ENCODE measurements at regions not wholly inside any gene's neighbourhood (a gene's known extent, or its start where the extent isn't known, plus 50 kb on each side); places are given as distances from the start of the nearest gene placed in this dataset.

DNA sequence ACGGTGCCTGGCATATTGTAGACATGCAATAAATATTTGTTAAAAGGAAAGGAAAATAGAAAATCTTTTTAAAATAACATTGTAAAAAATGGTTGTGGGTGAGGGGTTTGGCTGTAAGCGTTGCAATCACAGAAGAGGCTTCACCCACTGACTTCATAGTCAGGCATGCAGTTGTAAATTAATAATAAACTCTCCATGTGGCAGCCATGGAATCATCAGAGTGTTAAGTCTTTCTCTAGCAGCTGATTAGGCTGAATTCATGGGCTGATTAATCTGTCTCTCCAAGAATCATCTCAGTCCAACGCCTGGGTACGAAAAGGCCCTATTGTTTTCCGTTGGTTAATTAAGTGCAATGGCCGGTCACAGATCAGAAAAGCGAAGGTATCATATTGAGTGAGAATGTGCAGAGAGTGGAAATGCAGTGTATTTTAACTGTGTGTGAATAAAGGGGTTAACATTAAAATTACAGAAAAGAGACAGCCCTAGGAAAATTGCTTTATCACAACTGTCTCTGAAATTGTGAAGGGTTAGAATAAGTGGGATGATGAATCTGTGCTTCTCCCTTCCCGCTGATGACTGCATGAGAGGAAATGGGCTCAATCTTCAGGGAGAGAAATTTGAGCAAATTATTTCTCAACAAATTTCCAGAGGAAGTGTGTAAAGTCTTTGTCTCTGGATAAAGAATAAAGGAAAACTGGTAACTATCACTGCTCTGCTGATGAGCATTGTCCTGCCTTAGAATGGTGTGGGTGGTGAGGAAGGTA lies 269.0 kb downstream of the FAM76B start:
- WGBS, 2 donors: 75 to 78% methylated on average over 8 of the region's 8 CpGs
- no peak overlapping the region for H3K27ac ChIP-seq
- no peaks in the 10 kb centered on the region for H3K9me3 ChIP-seq
- no peak overlapping the region for H3K4me3 ChIP-seq
- no peak for FAIRE-seq
- H3K27me3 ChIP-seq: no peaks in the 10 kb centered on the region
- intact Hi-C loops (cut with DNase I): no loop called here
- no peak for ATAC-seq
- no peak for DNase-seq
- no peaks in the 10 kb centered on the region for H3K36me3 ChIP-seq
- TF ChIP-seq, protein P1, sequence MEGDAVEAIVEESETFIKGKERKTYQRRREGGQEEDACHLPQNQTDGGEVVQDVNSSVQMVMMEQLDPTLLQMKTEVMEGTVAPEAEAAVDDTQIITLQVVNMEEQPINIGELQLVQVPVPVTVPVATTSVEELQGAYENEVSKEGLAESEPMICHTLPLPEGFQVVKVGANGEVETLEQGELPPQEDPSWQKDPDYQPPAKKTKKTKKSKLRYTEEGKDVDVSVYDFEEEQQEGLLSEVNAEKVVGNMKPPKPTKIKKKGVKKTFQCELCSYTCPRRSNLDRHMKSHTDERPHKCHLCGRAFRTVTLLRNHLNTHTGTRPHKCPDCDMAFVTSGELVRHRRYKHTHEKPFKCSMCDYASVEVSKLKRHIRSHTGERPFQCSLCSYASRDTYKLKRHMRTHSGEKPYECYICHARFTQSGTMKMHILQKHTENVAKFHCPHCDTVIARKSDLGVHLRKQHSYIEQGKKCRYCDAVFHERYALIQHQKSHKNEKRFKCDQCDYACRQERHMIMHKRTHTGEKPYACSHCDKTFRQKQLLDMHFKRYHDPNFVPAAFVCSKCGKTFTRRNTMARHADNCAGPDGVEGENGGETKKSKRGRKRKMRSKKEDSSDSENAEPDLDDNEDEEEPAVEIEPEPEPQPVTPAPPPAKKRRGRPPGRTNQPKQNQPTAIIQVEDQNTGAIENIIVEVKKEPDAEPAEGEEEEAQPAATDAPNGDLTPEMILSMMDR (IDR thresholded peaks at IDR 0.05): no peak
- H3K4me1 ChIP-seq: no peaks in the 10 kb centered on the region

DNA sequence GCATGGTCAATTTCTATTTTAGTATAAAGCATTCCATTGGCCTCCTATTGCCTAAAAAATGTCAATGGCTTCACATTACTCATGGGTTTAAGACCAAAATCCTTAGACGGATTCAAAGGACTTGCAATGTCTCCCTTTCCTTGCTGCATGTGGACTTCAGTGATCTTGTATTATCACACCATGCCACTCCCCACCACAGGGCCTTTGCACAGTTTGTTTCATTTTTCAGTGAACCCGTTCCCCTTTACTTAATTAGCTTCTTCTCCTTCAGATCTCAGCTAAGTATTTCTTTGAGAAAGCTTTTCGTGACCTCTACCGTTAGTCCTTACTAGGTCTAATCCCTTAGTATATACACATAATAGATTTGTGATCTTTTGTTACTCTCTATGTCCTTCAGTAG lies 269.7 kb downstream of the FAM76B start:
- no peak for DNase-seq
- intact Hi-C loops (cut with DNase I): no loop called here
- no peak for ATAC-seq
- H3K9me3 ChIP-seq: no peaks in the 10 kb centered on the region
- TF ChIP-seq, protein P1 (IDR thresholded peaks at IDR 0.05): no peak
- H3K4me1 ChIP-seq: no peaks in the 10 kb centered on the region
- no peaks in the 10 kb centered on the region for H3K27me3 ChIP-seq
- no peak overlapping the region for H3K27ac ChIP-seq
- H3K36me3 ChIP-seq: no peaks in the 10 kb centered on the region
- no peak for FAIRE-seq
- WGBS, 2 donors: 85 to 90% methylated on average over 4 of the region's 4 CpGs
- H3K4me3 ChIP-seq: no peak overlapping the region

DNA sequence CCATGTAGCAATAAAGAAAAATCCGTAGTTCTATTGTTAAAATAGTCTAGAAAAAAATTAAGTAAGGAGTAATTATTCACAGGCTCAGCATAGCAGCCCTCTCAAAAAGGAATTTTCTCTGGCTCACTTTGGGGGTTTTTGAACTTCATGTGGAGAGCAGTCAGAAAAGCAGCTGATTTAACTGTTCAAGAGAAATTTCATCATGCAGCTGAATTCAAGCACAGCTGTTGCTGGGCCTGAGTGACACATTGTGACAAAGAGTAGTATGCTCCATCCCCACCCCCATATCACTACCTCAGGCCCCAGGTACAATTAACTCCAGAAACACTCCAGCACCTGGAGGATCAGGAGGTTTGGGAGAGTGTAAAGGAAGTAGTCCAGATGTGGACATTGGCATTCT lies 272.1 kb downstream of the FAM76B start:
- FAIRE-seq (no peak), ATAC-seq (no peak), DNase-seq (no peak)
- TF ChIP-seq, protein P1 (IDR thresholded peaks at IDR 0.05): no peak
- 52 to 75% methylated on average over 1 of the region's 1 CpG for WGBS, 2 donors
- Histone ChIP-seq H3K4me1 (no peaks in the 10 kb centered on the region), H3K9me3 (no peaks in the 10 kb centered on the region), H3K27me3 (no peaks in the 10 kb centered on the region), H3K27ac (no peak overlapping the region), H3K4me3 (no peak overlapping the region), H3K36me3 (no peaks in the 10 kb centered on the region)
- intact Hi-C loops (cut with DNase I): no loop called here

DNA sequence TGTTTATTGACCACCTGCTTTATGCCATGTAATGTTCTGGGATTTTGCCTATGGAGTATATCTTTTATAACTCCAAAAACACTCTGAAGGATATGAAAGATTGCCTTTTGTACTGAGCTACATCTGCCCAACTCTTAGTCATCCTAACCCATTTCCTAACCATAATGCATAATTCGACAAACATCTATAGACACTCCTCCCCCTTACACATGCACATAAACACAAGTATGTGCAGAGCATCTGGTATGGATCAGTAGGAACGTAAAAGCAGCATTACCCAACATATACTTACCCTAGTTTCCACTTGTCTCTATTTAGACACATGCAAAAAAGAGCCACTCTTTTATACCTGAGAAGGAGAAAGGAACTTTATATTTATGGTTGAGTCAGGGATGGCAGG lies 272.8 kb downstream of the FAM76B start:
- Histone ChIP-seq H3K4me3 (no peak overlapping the region), H3K36me3 (no peaks in the 10 kb centered on the region), H3K27ac (no peak overlapping the region), H3K9me3 (no peaks in the 10 kb centered on the region), H3K27me3 (no peaks in the 10 kb centered on the region), H3K4me1 (no peaks in the 10 kb centered on the region)
- 66 to 76% methylated on average over 2 of the region's 2 CpGs for WGBS, 2 donors
- FAIRE-seq (no peak), DNase-seq (no peak), ATAC-seq (no peak)
- TF ChIP-seq, protein P1 (IDR thresholded peaks at IDR 0.05): no peak
- intact Hi-C loops (cut with DNase I): no loop called here

DNA sequence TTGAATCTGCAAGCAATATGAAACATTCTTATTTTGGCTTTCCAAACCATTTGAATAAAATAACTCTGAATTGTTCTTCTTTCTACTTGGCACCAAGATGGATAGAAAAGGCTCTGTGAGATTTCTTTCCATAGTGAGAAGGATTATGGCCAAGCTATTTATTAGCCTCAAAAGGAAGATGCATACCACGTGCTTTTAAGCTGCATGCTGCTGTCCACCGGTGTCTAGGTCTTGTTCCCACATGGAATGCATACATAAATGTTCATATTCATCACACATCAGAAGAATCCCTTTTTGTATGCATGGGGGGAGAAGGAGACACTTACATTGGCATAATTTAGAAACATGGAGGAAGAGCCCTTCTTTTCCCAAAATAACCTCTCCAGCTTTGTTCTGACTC lies 273.4 kb downstream of the FAM76B start:
- FAIRE-seq: no peak
- TF ChIP-seq, protein P1 (IDR thresholded peaks at IDR 0.05): no peak

More for the DNA sequence above, 273.4 kb downstream of the FAM76B start:
- H3K4me1 ChIP-seq: no peaks in the 10 kb centered on the region
- no peaks in the 10 kb centered on the region for H3K27me3 ChIP-seq
- no peak overlapping the region for H3K4me3 ChIP-seq
- ATAC-seq: no peak
- WGBS, 2 donors: 68 to 76% methylated on average over 2 of the region's 2 CpGs
- no peaks in the 10 kb centered on the region for H3K36me3 ChIP-seq
- H3K27ac ChIP-seq: no peak overlapping the region
- intact Hi-C loops (cut with DNase I): no loop called here
- DNase-seq: no peak
- H3K9me3 ChIP-seq: no peaks in the 10 kb centered on the region

Measured in pancreas (tissue), 10 donors.